Skeletal muscle tissue (tissue), 3 donors: ENCODE measurements at regions not wholly inside any gene's neighbourhood (a gene's known extent, or its start where the extent isn't known, plus 50 kb on each side); places are given as distances from the start of the nearest gene placed in this dataset.

ENCODE experiments used
- H3K27ac ChIP-seq: one replicate; pipeline ENCODE4 v1.7.0; 2013; ENCODE audit warnings: mild to moderate bottlenecking, low read depth, low read length, inconsistent platforms
- H3K27me3 ChIP-seq, 3 donors: one replicate each; pipeline ENCODE4 v1.7.0; 2013; ENCODE audit warnings: low read length in 3 of 3; ENCODE audit not compliant: control insufficient read depth in 3 of 3, insufficient read depth in 3 of 3
- H3K36me3 ChIP-seq, 3 donors: one replicate each; pipeline ENCODE4 v1.7.0; 2013; ENCODE audit warnings: low read length in 3 of 3; ENCODE audit not compliant: control insufficient read depth in 3 of 3, insufficient read depth in 3 of 3
- H3K4me1 ChIP-seq, 3 donors: one replicate each; pipeline ENCODE4 v1.7.0; 2013; ENCODE audit warnings: low read length in 3 of 3, mild to moderate bottlenecking in 3 of 3; ENCODE audit not compliant: control insufficient read depth in 3 of 3, insufficient read depth in 3 of 3
- H3K4me3 ChIP-seq, 3 donors: one replicate each; pipeline ENCODE4 v1.7.0; 2013; ENCODE audit warnings: low read length in 3 of 3
- H3K9ac ChIP-seq, 3 donors: one replicate each; pipeline ENCODE4 v1.7.0; 2013; ENCODE audit warnings: low read length in 3 of 3, mild to moderate bottlenecking in 3 of 3, moderate library complexity in 2 of 3, low read depth in 1 of 3
- H3K9me3 ChIP-seq, 3 donors: one replicate each; pipeline ENCODE4 v1.7.0; 2013; ENCODE audit warnings: low read length in 3 of 3; ENCODE audit not compliant: control insufficient read depth in 3 of 3
- donor health status: Osteomylitis.

GRCh38 chr15:69627548-69628158, 175.0 kb downstream of the RPLP1 start:
- H3K36me3 ChIP-seq, result no peaks in the 10 kb centered on the region
- H3K27me3 ChIP-seq, result peaks cover 5 to 13% (median 9%) of the 10 kb centered on the region in 3 donors
- H3K4me1 ChIP-seq, result peaks cover 0 to 3% (median 0%) of the 10 kb centered on the region in 3 donors
- H3K4me3 ChIP-seq, result no peak overlapping the region
- H3K9me3 ChIP-seq, result no peaks in the 10 kb centered on the region
- H3K27ac ChIP-seq, result no peak overlapping the region
- H3K9ac ChIP-seq, result no peak overlapping the region

DNA sequence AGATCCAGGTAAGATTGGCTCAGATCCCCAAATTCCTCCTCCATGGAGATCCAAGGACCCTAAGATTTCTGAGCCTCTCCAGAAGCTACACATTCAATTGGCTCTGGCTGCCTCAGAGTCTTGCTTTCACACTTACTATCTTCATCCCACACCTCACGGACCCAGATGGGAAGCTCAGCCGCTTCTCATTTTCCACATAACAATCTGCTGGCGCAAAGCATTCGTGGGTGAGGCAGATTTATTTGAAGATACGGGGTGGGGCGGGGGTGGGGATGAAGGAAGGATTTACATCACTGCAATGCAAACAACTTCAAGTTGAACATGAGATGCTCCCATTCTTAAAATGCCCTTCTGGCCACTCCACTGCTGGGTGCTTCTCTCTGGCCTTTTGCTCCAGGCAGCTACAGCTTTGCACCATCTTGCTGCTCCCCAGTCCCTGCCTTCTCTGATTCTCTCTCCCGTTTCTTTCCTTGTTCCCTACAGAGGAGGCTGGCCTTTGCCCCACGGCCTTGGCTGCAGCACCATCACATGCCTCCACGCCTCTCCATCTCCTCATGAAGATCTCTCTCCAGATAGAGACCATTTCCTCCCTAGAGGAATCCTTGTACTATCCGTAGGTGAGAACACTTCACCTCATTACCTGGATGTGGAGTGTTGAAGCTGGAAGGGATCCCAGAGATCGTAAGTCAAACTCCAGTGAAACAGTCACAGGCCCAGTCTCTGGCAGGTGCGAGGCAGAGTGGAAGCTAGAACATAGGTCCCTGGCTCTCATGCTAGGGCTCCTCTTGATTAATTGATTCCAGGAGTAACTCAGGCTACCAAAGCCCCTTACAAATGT, 175.9 kb downstream of the RPLP1 start:
- Histone ChIP-seq H3K27me3 (peaks cover 5 to 11% (median 9%) of the 10 kb centered on the region in 3 donors), H3K27ac (no peak overlapping the region), H3K4me1 (peaks cover 0 to 3% (median 0%) of the 10 kb centered on the region in 3 donors), H3K9me3 (no peaks in the 10 kb centered on the region), H3K9ac (no peak overlapping the region), H3K36me3 (no peaks in the 10 kb centered on the region), H3K4me3 (no peak overlapping the region)

GRCh38 chr15:69629631-69630161, 177.1 kb downstream of the RPLP1 start:
- no peak overlapping the region for H3K9ac ChIP-seq
- H3K36me3 ChIP-seq, result no peaks in the 10 kb centered on the region
- no peak overlapping the region for H3K4me3 ChIP-seq
- no peaks in the 10 kb centered on the region for H3K9me3 ChIP-seq
- no peak overlapping the region for H3K27ac ChIP-seq
- H3K4me1 ChIP-seq, result peaks cover 0 to 3% (median 0%) of the 10 kb centered on the region in 3 donors
- peaks cover 5 to 9% (median 9%) of the 10 kb centered on the region in 3 donors for H3K27me3 ChIP-seq

- no peaks in the 10 kb centered on the region for H3K36me3 ChIP-seq
- peaks cover 5 to 9% (median 9%) of the 10 kb centered on the region in 3 donors for H3K27me3 ChIP-seq
- no peaks in the 10 kb centered on the region for H3K9me3 ChIP-seq
- H3K4me1 ChIP-seq, result no peaks in the 10 kb centered on the region
- H3K9ac ChIP-seq, result no peak overlapping the region
- no peak overlapping the region for H3K27ac ChIP-seq
- H3K4me3 ChIP-seq, result no peak overlapping the region
Measured at GRCh38 chr15:69631005-69631404, 178.4 kb downstream of the RPLP1 start.

DNA sequence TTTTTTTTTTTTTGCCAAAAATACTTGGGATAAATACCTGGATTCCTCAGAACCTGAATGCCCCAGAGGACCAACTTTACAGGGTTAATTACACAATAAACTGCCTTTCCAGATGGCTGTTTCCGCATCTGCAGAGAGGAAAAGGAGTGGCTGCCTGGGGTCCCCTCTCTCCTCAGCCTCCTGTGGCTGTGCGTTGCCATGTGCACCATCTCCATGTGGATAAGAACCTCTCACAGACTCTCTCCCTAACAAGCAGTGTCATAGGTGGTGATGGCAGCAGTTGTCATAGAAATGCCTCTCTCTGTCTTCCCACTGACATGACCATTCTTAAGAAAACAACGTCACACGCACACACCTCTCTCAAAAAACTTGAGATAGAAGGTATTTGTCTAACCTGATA, 179.4 kb downstream of the RPLP1 start:
- H3K9me3 ChIP-seq, result no peaks in the 10 kb centered on the region
- no peak overlapping the region for H3K4me3 ChIP-seq
- peaks cover 5 to 9% (median 8%) of the 10 kb centered on the region in 3 donors for H3K27me3 ChIP-seq
- no peak overlapping the region for H3K9ac ChIP-seq
- no peak overlapping the region for H3K27ac ChIP-seq
- H3K36me3 ChIP-seq, result no peaks in the 10 kb centered on the region
- H3K4me1 ChIP-seq, result no peaks in the 10 kb centered on the region

DNA sequence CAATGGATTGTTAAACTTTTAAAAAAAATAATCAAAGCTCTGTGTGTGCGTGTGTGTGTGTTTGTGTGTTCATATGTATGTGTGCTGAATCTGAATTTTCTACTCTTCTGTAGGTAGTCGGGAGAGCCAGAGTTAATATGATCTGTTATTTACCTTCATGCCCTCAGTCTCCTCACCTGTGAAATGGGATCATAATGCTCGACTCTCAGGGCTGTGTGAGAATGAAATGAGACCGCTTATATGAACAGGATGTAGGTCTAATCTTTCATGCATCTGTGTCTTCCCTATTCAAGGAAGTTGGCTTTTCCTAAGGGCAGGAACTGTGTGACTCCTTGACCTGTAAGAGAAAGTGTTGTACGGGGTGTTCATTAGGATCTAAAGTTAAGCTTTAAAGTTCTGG, 182.2 kb downstream of the RPLP1 start:
- peaks cover 0 to 4% (median 0%) of the 10 kb centered on the region in 3 donors for H3K9me3 ChIP-seq
- no peak overlapping the region for H3K9ac ChIP-seq
- H3K27ac ChIP-seq, result no peak overlapping the region
- peaks cover 5 to 9% (median 8%) of the 10 kb centered on the region in 3 donors for H3K27me3 ChIP-seq
- H3K4me1 ChIP-seq, result no peaks in the 10 kb centered on the region
- no peaks in the 10 kb centered on the region for H3K36me3 ChIP-seq
- no peak overlapping the region for H3K4me3 ChIP-seq

DNA sequence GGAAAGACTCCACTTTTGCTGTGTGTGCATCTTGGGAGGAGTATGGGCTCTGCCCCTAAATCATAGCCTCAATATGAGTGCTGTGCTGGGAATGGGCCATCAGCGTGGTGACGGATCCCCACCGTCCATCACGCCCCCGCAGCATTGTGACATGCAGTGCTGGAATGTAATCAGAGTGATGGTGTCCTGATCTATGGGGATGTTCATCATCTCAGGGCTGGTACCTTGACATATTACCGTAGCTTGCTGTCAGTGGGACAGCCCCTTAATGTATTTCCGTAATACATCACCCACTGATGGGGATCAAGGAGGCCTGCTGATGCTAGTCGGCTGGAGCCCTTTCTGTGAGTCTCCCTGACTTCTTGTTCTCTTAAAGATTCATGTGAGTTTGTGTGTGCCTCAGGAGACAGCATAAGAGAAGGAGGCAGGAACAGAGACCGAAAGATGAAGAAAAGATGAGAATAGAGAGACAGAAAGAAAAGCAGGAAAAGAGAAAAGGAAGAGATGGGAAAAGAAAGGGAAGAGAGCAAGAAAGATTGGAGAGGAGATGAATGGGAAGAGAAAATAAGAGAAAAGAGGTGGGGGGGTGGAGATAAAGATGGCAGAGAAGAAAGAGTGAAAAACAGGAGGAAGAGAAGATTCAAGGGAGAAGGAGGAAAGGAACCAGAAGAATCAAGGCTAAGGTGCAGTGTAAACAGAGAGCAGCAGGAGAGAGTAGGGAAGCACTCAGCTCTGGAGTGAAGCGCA, 183.7 kb downstream of the RPLP1 start:
- no peaks in the 10 kb centered on the region for H3K36me3 ChIP-seq

GRCh38 chr15:69637818-69638217, 185.2 kb downstream of the RPLP1 start:
- H3K9me3 ChIP-seq, result peaks cover 0 to 6% (median 2%) of the 10 kb centered on the region in 3 donors
- H3K27me3 ChIP-seq, result peaks cover 0 to 2% (median 0%) of the 10 kb centered on the region in 3 donors

More for the DNA sequence above, 183.7 kb downstream of the RPLP1 start:
- H3K27me3 ChIP-seq, result peaks cover under 1 to 5% (median 2%) of the 10 kb centered on the region in 3 donors
- peaks cover 0 to 6% (median 2%) of the 10 kb centered on the region in 3 donors for H3K9me3 ChIP-seq
- no peak overlapping the region for H3K9ac ChIP-seq
- H3K27ac ChIP-seq, result no peak overlapping the region
- H3K4me1 ChIP-seq, result no peaks in the 10 kb centered on the region
- H3K4me3 ChIP-seq, result no peak overlapping the region

DNA sequence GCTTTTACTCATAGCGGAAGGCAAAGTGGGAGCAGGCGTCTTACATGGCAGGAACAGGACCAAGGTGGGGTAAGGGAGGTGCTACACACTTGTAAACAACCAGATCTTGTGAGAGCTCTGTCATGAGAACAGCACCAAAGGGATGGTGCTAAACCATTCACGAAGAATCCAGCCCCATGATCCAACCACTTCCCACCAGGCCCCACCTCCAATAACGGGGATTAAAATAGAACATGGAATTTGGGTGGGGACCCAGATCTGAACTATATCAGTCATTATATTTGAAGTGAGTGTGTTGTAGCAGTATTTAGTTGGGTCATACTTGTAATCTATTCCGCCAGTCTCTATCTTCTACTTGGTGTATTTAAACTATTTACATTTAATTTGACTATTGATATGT, 190.9 kb downstream of the RPLP1 start:
- peaks cover 0 to 6% (median 2%) of the 10 kb centered on the region in 3 donors for H3K9me3 ChIP-seq
- H3K27ac ChIP-seq, result no peak overlapping the region
- H3K4me3 ChIP-seq, result no peak overlapping the region
- H3K4me1 ChIP-seq, result no peaks in the 10 kb centered on the region
- no peak overlapping the region for H3K9ac ChIP-seq
- no peaks in the 10 kb centered on the region for H3K36me3 ChIP-seq
- H3K27me3 ChIP-seq, result peaks cover 0 to 9% (median 2%) of the 10 kb centered on the region in 3 donors

More at GRCh38 chr15:69637818-69638217, 185.2 kb downstream of the RPLP1 start:
- Histone ChIP-seq H3K4me3 (no peak overlapping the region), H3K27ac (no peak overlapping the region), H3K9ac (no peak overlapping the region), H3K36me3 (no peaks in the 10 kb centered on the region), H3K4me1 (no peaks in the 10 kb centered on the region)
